ENCODE measurements at regions not wholly inside any gene's neighbourhood (a gene's known extent, or its start where the extent isn't known, plus 50 kb on each side); places are given as distances from the start of the nearest gene placed in this dataset.

- no peaks in the 10 kb centered on the region for H3K27me3 ChIP-seq (ENCODE audit: insufficient read depth, low read depth)
- H3K36me3 ChIP-seq (ENCODE audit: low read depth) = no peaks in the 10 kb centered on the region
- CTCF ChIA-PET = interaction anchor here (0.7 kb wide), 1 partner anchor 974 kb away, joined by 4 read pairs; no protein-coding TSS in a partner anchor
- no peak overlapping the region for H3K4me2 ChIP-seq
- no peaks in the 10 kb centered on the region for H3K4me1 ChIP-seq (replicated peaks; ENCODE audit: insufficient read depth)
- no peaks in the 10 kb centered on the region for H3K9me3 ChIP-seq (ENCODE audit: insufficient read depth, low read depth)
- DNase-seq = peak; percentile 53 to 60
- no peak overlapping the region for H3K4me3 ChIP-seq
- H3K9me2 ChIP-seq (ENCODE audit: insufficient read depth) = no peaks in the 10 kb centered on the region
- no peaks in the 10 kb centered on the region for H3K79me2 ChIP-seq (ENCODE audit: low read depth)
- POLR2A ChIA-PET (ENCODE audit: unreplicated experiment) = interaction anchor here (0.7 kb wide), 1 partner anchor 14 kb away, joined by 4 read pairs; no protein-coding TSS in a partner anchor
- H2AFZ ChIP-seq = no peak overlapping the region
- H3K27ac ChIP-seq = no peak overlapping the region
- 0 out of 2 replicates have a peak, but pooled peaks cover 3% of the 10 kb centered on the region for H3F3A ChIP-seq (ENCODE audit: insufficient read depth, low read depth)
- TF ChIP-seq EZH2 (IDR thresholded peaks at IDR 0.05; ENCODE audit: low read depth) = no peak
- TF ChIP-seq, protein P1, sequence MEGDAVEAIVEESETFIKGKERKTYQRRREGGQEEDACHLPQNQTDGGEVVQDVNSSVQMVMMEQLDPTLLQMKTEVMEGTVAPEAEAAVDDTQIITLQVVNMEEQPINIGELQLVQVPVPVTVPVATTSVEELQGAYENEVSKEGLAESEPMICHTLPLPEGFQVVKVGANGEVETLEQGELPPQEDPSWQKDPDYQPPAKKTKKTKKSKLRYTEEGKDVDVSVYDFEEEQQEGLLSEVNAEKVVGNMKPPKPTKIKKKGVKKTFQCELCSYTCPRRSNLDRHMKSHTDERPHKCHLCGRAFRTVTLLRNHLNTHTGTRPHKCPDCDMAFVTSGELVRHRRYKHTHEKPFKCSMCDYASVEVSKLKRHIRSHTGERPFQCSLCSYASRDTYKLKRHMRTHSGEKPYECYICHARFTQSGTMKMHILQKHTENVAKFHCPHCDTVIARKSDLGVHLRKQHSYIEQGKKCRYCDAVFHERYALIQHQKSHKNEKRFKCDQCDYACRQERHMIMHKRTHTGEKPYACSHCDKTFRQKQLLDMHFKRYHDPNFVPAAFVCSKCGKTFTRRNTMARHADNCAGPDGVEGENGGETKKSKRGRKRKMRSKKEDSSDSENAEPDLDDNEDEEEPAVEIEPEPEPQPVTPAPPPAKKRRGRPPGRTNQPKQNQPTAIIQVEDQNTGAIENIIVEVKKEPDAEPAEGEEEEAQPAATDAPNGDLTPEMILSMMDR (conservative IDR thresholded peaks at IDR 0.05) = peak; percentile 50; the same call in 1 of the 2 replicates
- BruUV-seq (replicated peaks) = no TSS peak
- intact Hi-C loops (cut with micrococcal nuclease; ENCODE audit: unreplicated experiment) = no loop called here
- no peaks in the 10 kb centered on the region for H4K20me1 ChIP-seq (ENCODE audit: insufficient read depth)
These were observed 57.8 kb upstream of the HSPA9 start for GRCh38 chr5:138632900-138633489.

GRCh38 chr5:138631096-138631928, 56.1 kb upstream of the HSPA9 start:
- CTCF ChIA-PET = no interaction called here

DNA sequence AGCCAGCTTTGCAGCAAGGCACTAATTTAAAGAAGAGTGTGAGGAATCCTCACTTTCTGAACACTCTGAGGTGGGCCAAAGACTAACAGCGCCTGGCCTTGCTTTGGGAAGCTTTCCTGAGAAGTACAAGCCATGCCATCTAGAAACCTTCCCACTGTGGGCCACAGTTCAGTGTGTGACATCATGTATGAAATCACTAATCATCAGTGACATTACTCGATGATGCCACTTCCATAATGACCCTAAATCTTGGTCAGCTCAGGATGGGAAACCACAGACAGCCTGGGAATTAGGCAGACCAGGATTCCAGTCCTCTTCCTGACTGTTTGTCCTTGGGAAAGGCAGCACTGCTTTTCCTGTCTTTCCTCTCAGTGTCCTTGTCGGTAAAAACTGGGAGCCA, 54.2 kb upstream of the HSPA9 start:
- no peak for DNase-seq

More at GRCh38 chr5:138631096-138631928, 56.1 kb upstream of the HSPA9 start:
- Histone ChIP-seq H3F3A (ENCODE audit: insufficient read depth, low read depth) (0 out of 2 replicates have a peak, but pooled peaks cover 3% of the 10 kb centered on the region), H3K36me3 (ENCODE audit: low read depth) (no peaks in the 10 kb centered on the region), H3K79me2 (ENCODE audit: low read depth) (no peaks in the 10 kb centered on the region), H3K4me1 (replicated peaks; ENCODE audit: insufficient read depth) (no peaks in the 10 kb centered on the region), H2AFZ (no peak overlapping the region), H3K9me2 (ENCODE audit: insufficient read depth) (no peaks in the 10 kb centered on the region), H3K9me3 (ENCODE audit: insufficient read depth, low read depth) (no peaks in the 10 kb centered on the region), H4K20me1 (ENCODE audit: insufficient read depth) (no peaks in the 10 kb centered on the region), H3K4me2 (no peak overlapping the region), H3K27me3 (ENCODE audit: insufficient read depth, low read depth) (no peaks in the 10 kb centered on the region), H3K27ac (no peak overlapping the region), H3K4me3 (no peak overlapping the region)
- no peak for TF ChIP-seq EZH2 (IDR thresholded peaks at IDR 0.05; ENCODE audit: low read depth)
- TF ChIP-seq, protein P1 (conservative IDR thresholded peaks at IDR 0.05) = no peak
- POLR2A ChIA-PET (ENCODE audit: unreplicated experiment) = no interaction called here
- no TSS peak for BruUV-seq (replicated peaks)
- DNase-seq = no peak
- intact Hi-C loops (cut with micrococcal nuclease; ENCODE audit: unreplicated experiment) = no loop called here

More for the DNA sequence above, 54.2 kb upstream of the HSPA9 start:
- TF ChIP-seq EZH2 (IDR thresholded peaks at IDR 0.05; ENCODE audit: low read depth) = no peak
- TF ChIP-seq, protein P1 (conservative IDR thresholded peaks at IDR 0.05) = no peak
- ChIA-PET CTCF (no interaction called here), POLR2A (ENCODE audit: unreplicated experiment) (no interaction called here)
- Histone ChIP-seq H3F3A (ENCODE audit: insufficient read depth, low read depth) (no peaks in the 10 kb centered on the region), H3K27me3 (ENCODE audit: insufficient read depth, low read depth) (no peaks in the 10 kb centered on the region), H3K4me3 (no peak overlapping the region), H3K9me2 (ENCODE audit: insufficient read depth) (no peaks in the 10 kb centered on the region), H3K4me1 (replicated peaks; ENCODE audit: insufficient read depth) (no peaks in the 10 kb centered on the region), H3K9me3 (ENCODE audit: insufficient read depth, low read depth) (no peaks in the 10 kb centered on the region), H3K36me3 (ENCODE audit: low read depth) (no peaks in the 10 kb centered on the region), H3K27ac (no peak overlapping the region), H3K4me2 (no peak overlapping the region), H3K79me2 (ENCODE audit: low read depth) (no peaks in the 10 kb centered on the region), H4K20me1 (ENCODE audit: insufficient read depth) (no peaks in the 10 kb centered on the region), H2AFZ (no peak overlapping the region)
- intact Hi-C loops (cut with micrococcal nuclease; ENCODE audit: unreplicated experiment) = no loop called here
- BruUV-seq (replicated peaks) = no TSS peak

Measured in PC-9 (cell line).